22Rv1 (cell line): ENCODE measurements at regions not wholly inside any gene's neighbourhood (a gene's known extent, or its start where the extent isn't known, plus 50 kb on each side); places are given as distances from the start of the nearest gene placed in this dataset.

Experiments used
- H3K27ac ChIP-seq: fragments of 450-650 bp; 2 replicates; pipeline ENCODE4 v1.5.1; 2017
- ZFX ChIP-seq: fragments of 450-650 bp; IDR thresholded peaks from 2 replicates; pipeline ENCODE4 v1.6.1; 2017; ENCODE audit warnings: antibody characterized with exemption, borderline replicate concordance
- TF ChIP-seq, protein P1 (sequence below): fragments of 450-650 bp; IDR thresholded peaks from 2 replicates; pipeline ENCODE4 v1.5.1; 2017; ENCODE audit warnings: mild to moderate bottlenecking

DNA sequence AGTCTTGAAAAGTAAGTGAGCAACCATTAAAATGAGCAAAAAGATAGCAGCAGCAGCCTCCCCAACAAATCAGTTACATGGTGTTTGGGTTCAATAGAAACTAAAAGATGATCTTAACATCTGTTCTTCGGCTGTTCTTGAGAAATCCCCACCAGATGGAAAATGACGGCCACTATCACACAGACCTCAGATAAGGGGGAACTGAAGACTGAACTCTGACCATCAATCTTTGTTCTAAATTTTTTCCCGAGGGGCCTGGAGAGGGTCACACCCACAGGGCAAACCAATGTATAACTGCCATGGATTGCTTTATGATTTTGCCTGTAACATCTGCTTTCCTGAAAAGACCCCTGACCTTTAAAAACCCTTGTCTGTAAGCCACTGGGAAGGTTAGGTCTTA, 624.8 kb upstream of the KIRREL3 start:
- no peak overlapping the region for H3K27ac ChIP-seq
- TF ChIP-seq, protein P1, sequence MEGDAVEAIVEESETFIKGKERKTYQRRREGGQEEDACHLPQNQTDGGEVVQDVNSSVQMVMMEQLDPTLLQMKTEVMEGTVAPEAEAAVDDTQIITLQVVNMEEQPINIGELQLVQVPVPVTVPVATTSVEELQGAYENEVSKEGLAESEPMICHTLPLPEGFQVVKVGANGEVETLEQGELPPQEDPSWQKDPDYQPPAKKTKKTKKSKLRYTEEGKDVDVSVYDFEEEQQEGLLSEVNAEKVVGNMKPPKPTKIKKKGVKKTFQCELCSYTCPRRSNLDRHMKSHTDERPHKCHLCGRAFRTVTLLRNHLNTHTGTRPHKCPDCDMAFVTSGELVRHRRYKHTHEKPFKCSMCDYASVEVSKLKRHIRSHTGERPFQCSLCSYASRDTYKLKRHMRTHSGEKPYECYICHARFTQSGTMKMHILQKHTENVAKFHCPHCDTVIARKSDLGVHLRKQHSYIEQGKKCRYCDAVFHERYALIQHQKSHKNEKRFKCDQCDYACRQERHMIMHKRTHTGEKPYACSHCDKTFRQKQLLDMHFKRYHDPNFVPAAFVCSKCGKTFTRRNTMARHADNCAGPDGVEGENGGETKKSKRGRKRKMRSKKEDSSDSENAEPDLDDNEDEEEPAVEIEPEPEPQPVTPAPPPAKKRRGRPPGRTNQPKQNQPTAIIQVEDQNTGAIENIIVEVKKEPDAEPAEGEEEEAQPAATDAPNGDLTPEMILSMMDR = no peak
- TF ChIP-seq ZFX = no peak

- no peak for TF ChIP-seq ZFX
- TF ChIP-seq, protein P1 = no peak
- H3K27ac ChIP-seq = no peak overlapping the region
Measured at GRCh38 chr11:127624306-127624856, 623.8 kb upstream of the KIRREL3 start.

GRCh38 chr11:127622686-127623085, 622.1 kb upstream of the KIRREL3 start:
- no peak overlapping the region for H3K27ac ChIP-seq
- TF ChIP-seq, protein P1 = no peak
- TF ChIP-seq ZFX = no peak

- H3K27ac ChIP-seq = no peak overlapping the region
- no peak for TF ChIP-seq ZFX
- TF ChIP-seq, protein P1 = no peak
Measured at GRCh38 chr11:127620671-127621070, 620.1 kb upstream of the KIRREL3 start.

DNA sequence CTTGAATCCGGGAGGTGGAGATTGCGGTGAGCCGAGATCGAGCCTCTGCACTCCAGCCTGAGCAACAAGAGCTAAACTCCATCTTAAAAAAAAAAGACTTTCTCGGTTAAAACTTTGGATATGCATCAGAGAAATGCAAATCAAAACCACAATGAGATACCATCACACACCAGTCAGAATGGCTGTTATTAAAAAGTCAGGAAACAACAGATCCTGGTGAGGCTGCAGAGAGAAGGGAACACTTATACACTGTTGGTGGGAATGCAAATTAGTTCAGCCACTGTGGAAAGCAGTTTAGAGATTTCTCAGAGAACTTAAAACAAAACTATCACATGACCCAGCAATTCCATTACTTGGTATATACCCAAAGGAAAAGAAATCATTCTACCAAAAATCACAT, 619.4 kb upstream of the KIRREL3 start:
- TF ChIP-seq, protein P1 = no peak
- no peak for TF ChIP-seq ZFX
- no peak overlapping the region for H3K27ac ChIP-seq

GRCh38 chr11:127618721-127619120, 618.2 kb upstream of the KIRREL3 start:
- H3K27ac ChIP-seq = no peak overlapping the region
- TF ChIP-seq, protein P1 = no peak
- no peak for TF ChIP-seq ZFX

- TF ChIP-seq, protein P1 = no peak
- no peak for TF ChIP-seq ZFX
- H3K27ac ChIP-seq = no peak overlapping the region
Measured at GRCh38 chr11:127616158-127616557, 615.6 kb upstream of the KIRREL3 start.
